ENCODE measurements at regions not wholly inside any gene's neighbourhood (a gene's known extent, or its start where the extent isn't known, plus 50 kb on each side); places are given as distances from the start of the nearest gene placed in this dataset.
"Not testable (repeated sequence)": the region's sequence is repeated elsewhere in the genome, so short reads cannot be mapped to it uniquely, and the experiment has no call there.

- no peak for DNase-seq
- no peak overlapping the region for H3K27ac ChIP-seq (ENCODE audit: insufficient read depth, low read length, poor library complexity, severe bottlenecking)
- no peak overlapping the region for H3K4me3 ChIP-seq (ENCODE audit: insufficient read depth, low read depth, low read length, poor library complexity, severe bottlenecking)
- no peaks in the 10 kb centered on the region for H3K27me3 ChIP-seq (replicated peaks; ENCODE audit: control insufficient read depth, insufficient read depth, low read length, poor library complexity, severe bottlenecking)
- H3K9me3 ChIP-seq (ENCODE audit: control insufficient read depth, low read length): no peaks in the 10 kb centered on the region
- no peaks in the 10 kb centered on the region for H3K36me3 ChIP-seq (ENCODE audit: control insufficient read depth, insufficient read depth, low read length)
- H3K4me1 ChIP-seq (ENCODE audit: control insufficient read depth, insufficient read depth, low read length, poor library complexity, severe bottlenecking): no peaks in the 10 kb centered on the region
Observed at GRCh38 chr5:89168766-89169165, 285.8 kb upstream of the MEF2C start.

- not testable (repeated sequence) for H3K4me3 ChIP-seq (ENCODE audit: insufficient read depth, low read depth, low read length, poor library complexity, severe bottlenecking); H3K9me3 ChIP-seq (ENCODE audit: control insufficient read depth, low read length); H3K36me3 ChIP-seq (ENCODE audit: control insufficient read depth, insufficient read depth, low read length); H3K27me3 ChIP-seq (replicated peaks; ENCODE audit: control insufficient read depth, insufficient read depth, low read length, poor library complexity, severe bottlenecking); DNase-seq; H3K4me1 ChIP-seq (ENCODE audit: control insufficient read depth, insufficient read depth, low read length, poor library complexity, severe bottlenecking); H3K27ac ChIP-seq (ENCODE audit: insufficient read depth, low read length, poor library complexity, severe bottlenecking)
Observed at GRCh38 chr5:89164703-89165102, 281.7 kb upstream of the MEF2C start.

- no peak for DNase-seq
- H3K27me3 ChIP-seq (replicated peaks; ENCODE audit: control insufficient read depth, insufficient read depth, low read length, poor library complexity, severe bottlenecking): no peaks in the 10 kb centered on the region
- no peak overlapping the region for H3K27ac ChIP-seq (ENCODE audit: insufficient read depth, low read length, poor library complexity, severe bottlenecking)
- no peak overlapping the region for H3K4me3 ChIP-seq (ENCODE audit: insufficient read depth, low read depth, low read length, poor library complexity, severe bottlenecking)
- H3K4me1 ChIP-seq (ENCODE audit: control insufficient read depth, insufficient read depth, low read length, poor library complexity, severe bottlenecking): no peaks in the 10 kb centered on the region
- H3K36me3 ChIP-seq (ENCODE audit: control insufficient read depth, insufficient read depth, low read length): no peaks in the 10 kb centered on the region
- H3K9me3 ChIP-seq (ENCODE audit: control insufficient read depth, low read length): no peaks in the 10 kb centered on the region
Observed at GRCh38 chr5:89156226-89156625, 273.2 kb upstream of the MEF2C start.

GRCh38 chr5:89147031-89147430 lies 264.0 kb upstream of the MEF2C start:
- H3K9me3 ChIP-seq (ENCODE audit: control insufficient read depth, low read length): no peaks in the 10 kb centered on the region
- DNase-seq: no peak
- no peaks in the 10 kb centered on the region for H3K36me3 ChIP-seq (ENCODE audit: control insufficient read depth, insufficient read depth, low read length)
- H3K27me3 ChIP-seq (replicated peaks; ENCODE audit: control insufficient read depth, insufficient read depth, low read length, poor library complexity, severe bottlenecking): no peaks in the 10 kb centered on the region
- no peaks in the 10 kb centered on the region for H3K4me1 ChIP-seq (ENCODE audit: control insufficient read depth, insufficient read depth, low read length, poor library complexity, severe bottlenecking)
- no peak overlapping the region for H3K27ac ChIP-seq (ENCODE audit: insufficient read depth, low read length, poor library complexity, severe bottlenecking)
- no peak overlapping the region for H3K4me3 ChIP-seq (ENCODE audit: insufficient read depth, low read depth, low read length, poor library complexity, severe bottlenecking)

- Histone ChIP-seq H3K4me1 (ENCODE audit: control insufficient read depth, insufficient read depth, low read length, poor library complexity, severe bottlenecking) (no peaks in the 10 kb centered on the region), H3K9me3 (ENCODE audit: control insufficient read depth, low read length) (no peaks in the 10 kb centered on the region), H3K4me3 (ENCODE audit: insufficient read depth, low read depth, low read length, poor library complexity, severe bottlenecking) (no peak overlapping the region), H3K27ac (ENCODE audit: insufficient read depth, low read length, poor library complexity, severe bottlenecking) (no peak overlapping the region), H3K36me3 (ENCODE audit: control insufficient read depth, insufficient read depth, low read length) (no peaks in the 10 kb centered on the region), H3K27me3 (replicated peaks; ENCODE audit: control insufficient read depth, insufficient read depth, low read length, poor library complexity, severe bottlenecking) (no peaks in the 10 kb centered on the region)
- no peak for DNase-seq
Observed at GRCh38 chr5:89137148-89137547, 254.2 kb upstream of the MEF2C start.

- no peak overlapping the region for H3K27ac ChIP-seq (ENCODE audit: insufficient read depth, low read length, poor library complexity, severe bottlenecking)
Observed at GRCh38 chr5:89133975-89134374, 251.0 kb upstream of the MEF2C start.

GRCh38 chr5:89133129-89133528 lies 250.1 kb upstream of the MEF2C start:
- H3K27ac ChIP-seq (ENCODE audit: insufficient read depth, low read length, poor library complexity, severe bottlenecking): no peak overlapping the region
- H3K9me3 ChIP-seq (ENCODE audit: control insufficient read depth, low read length): no peaks in the 10 kb centered on the region
- no peaks in the 10 kb centered on the region for H3K4me1 ChIP-seq (ENCODE audit: control insufficient read depth, insufficient read depth, low read length, poor library complexity, severe bottlenecking)
- DNase-seq: no peak
- no peaks in the 10 kb centered on the region for H3K36me3 ChIP-seq (ENCODE audit: control insufficient read depth, insufficient read depth, low read length)
- H3K27me3 ChIP-seq (replicated peaks; ENCODE audit: control insufficient read depth, insufficient read depth, low read length, poor library complexity, severe bottlenecking): no peaks in the 10 kb centered on the region
- no peak overlapping the region for H3K4me3 ChIP-seq (ENCODE audit: insufficient read depth, low read depth, low read length, poor library complexity, severe bottlenecking)

More at GRCh38 chr5:89133975-89134374, 251.0 kb upstream of the MEF2C start:
- no peaks in the 10 kb centered on the region for H3K36me3 ChIP-seq (ENCODE audit: control insufficient read depth, insufficient read depth, low read length)
- H3K27me3 ChIP-seq (replicated peaks; ENCODE audit: control insufficient read depth, insufficient read depth, low read length, poor library complexity, severe bottlenecking): no peaks in the 10 kb centered on the region
- DNase-seq: no peak
- no peaks in the 10 kb centered on the region for H3K4me1 ChIP-seq (ENCODE audit: control insufficient read depth, insufficient read depth, low read length, poor library complexity, severe bottlenecking)
- no peaks in the 10 kb centered on the region for H3K9me3 ChIP-seq (ENCODE audit: control insufficient read depth, low read length)
- H3K4me3 ChIP-seq (ENCODE audit: insufficient read depth, low read depth, low read length, poor library complexity, severe bottlenecking): no peak overlapping the region

GRCh38 chr5:89130851-89131250 lies 247.9 kb upstream of the MEF2C start:
- DNase-seq: no peak
- Histone ChIP-seq H3K9me3 (ENCODE audit: control insufficient read depth, low read length) (no peaks in the 10 kb centered on the region), H3K27ac (ENCODE audit: insufficient read depth, low read length, poor library complexity, severe bottlenecking) (no peak overlapping the region), H3K36me3 (ENCODE audit: control insufficient read depth, insufficient read depth, low read length) (no peaks in the 10 kb centered on the region), H3K4me1 (ENCODE audit: control insufficient read depth, insufficient read depth, low read length, poor library complexity, severe bottlenecking) (no peaks in the 10 kb centered on the region), H3K4me3 (ENCODE audit: insufficient read depth, low read depth, low read length, poor library complexity, severe bottlenecking) (no peak overlapping the region), H3K27me3 (replicated peaks; ENCODE audit: control insufficient read depth, insufficient read depth, low read length, poor library complexity, severe bottlenecking) (no peaks in the 10 kb centered on the region)

- no peak overlapping the region for H3K27ac ChIP-seq (ENCODE audit: insufficient read depth, low read length, poor library complexity, severe bottlenecking)
- no peaks in the 10 kb centered on the region for H3K9me3 ChIP-seq (ENCODE audit: control insufficient read depth, low read length)
- H3K36me3 ChIP-seq (ENCODE audit: control insufficient read depth, insufficient read depth, low read length): no peaks in the 10 kb centered on the region
- no peaks in the 10 kb centered on the region for H3K4me1 ChIP-seq (ENCODE audit: control insufficient read depth, insufficient read depth, low read length, poor library complexity, severe bottlenecking)
- DNase-seq: no peak
- H3K4me3 ChIP-seq (ENCODE audit: insufficient read depth, low read depth, low read length, poor library complexity, severe bottlenecking): no peak overlapping the region
- no peaks in the 10 kb centered on the region for H3K27me3 ChIP-seq (replicated peaks; ENCODE audit: control insufficient read depth, insufficient read depth, low read length, poor library complexity, severe bottlenecking)
Observed at GRCh38 chr5:89129941-89130340, 247.0 kb upstream of the MEF2C start.

- Histone ChIP-seq H3K4me1 (ENCODE audit: control insufficient read depth, insufficient read depth, low read length, poor library complexity, severe bottlenecking) (no peaks in the 10 kb centered on the region), H3K9me3 (ENCODE audit: control insufficient read depth, low read length) (no peaks in the 10 kb centered on the region), H3K27ac (ENCODE audit: insufficient read depth, low read length, poor library complexity, severe bottlenecking) (no peak overlapping the region), H3K36me3 (ENCODE audit: control insufficient read depth, insufficient read depth, low read length) (no peaks in the 10 kb centered on the region), H3K27me3 (replicated peaks; ENCODE audit: control insufficient read depth, insufficient read depth, low read length, poor library complexity, severe bottlenecking) (no peaks in the 10 kb centered on the region), H3K4me3 (ENCODE audit: insufficient read depth, low read depth, low read length, poor library complexity, severe bottlenecking) (no peak overlapping the region)
- DNase-seq: no peak
Observed at GRCh38 chr5:89128906-89129625, 246.1 kb upstream of the MEF2C start.

All from effector memory CD4-positive, alpha-beta T cell (primary cell).